SK-N-SH treated with all-trans-retinoic acid at 6 μM for 48 hours (cell line): ENCODE measurements at regions not wholly inside any gene's neighbourhood (a gene's known extent, or its start where the extent isn't known, plus 50 kb on each side); places are given as distances from the start of the nearest gene placed in this dataset.

ENCODE experiments used
- ATAC-seq: fragments of 200-7000 bp; cut with Tn5 transposase; 3 replicates; pipeline ENCODE4 v1.9.1; 2020; ENCODE audit warnings: mild to moderate bottlenecking, moderate library complexity
- ARNTL ChIP-seq: fragments of 450-650 bp; formaldehyde crosslinking; IDR thresholded peaks from 2 replicates; pipeline ENCODE4 v1.5.0; 2020; ENCODE audit warnings: low read depth, mild to moderate bottlenecking, moderate library complexity, borderline replicate concordance
- BACH2 ChIP-seq: fragments of 250-450 bp; sonication (Bioruptor Pico); IDR thresholded peaks from 2 replicates; pipeline ENCODE4 v1.9.0; 2021; ENCODE audit warnings: mild to moderate bottlenecking, borderline replicate concordance
- CREB5 ChIP-seq: fragments of 250-450 bp; sonication (Bioruptor Pico); IDR thresholded peaks from 2 replicates; pipeline ENCODE4 v1.5.1; 2020; ENCODE audit warnings: low read depth, mild to moderate bottlenecking, moderate library complexity
- CSDC2 ChIP-seq: fragments of 250-450 bp; sonication (Bioruptor Pico); IDR thresholded peaks from 2 replicates; pipeline ENCODE4 v1.5.0; 2020; ENCODE audit warnings: mild to moderate bottlenecking, moderate library complexity
- CSRNP3 ChIP-seq: fragments of 250-450 bp; sonication (Bioruptor Pico); IDR thresholded peaks from 2 replicates; pipeline ENCODE4 v1.5.1; 2021; ENCODE audit warnings: mild to moderate bottlenecking, moderate library complexity
- ESRRG ChIP-seq: fragments of 250-450 bp; sonication (Bioruptor Pico); IDR thresholded peaks from 2 replicates; pipeline ENCODE4 v1.6.1; 2021; ENCODE audit warnings: mild to moderate bottlenecking
- GLIS3 ChIP-seq: fragments of 250-450 bp; sonication (Bioruptor Pico); IDR thresholded peaks from 2 replicates; pipeline ENCODE4 v1.5.0; 2020; ENCODE audit warnings: mild to moderate bottlenecking, moderate library complexity
- OSR1 ChIP-seq: fragments of 250-450 bp; sonication (Bioruptor Pico); IDR thresholded peaks from 2 replicates; pipeline ENCODE4 v1.8.0; 2022; ENCODE audit warnings: moderate library complexity, mild to moderate bottlenecking, inconsistent platforms
- PATZ1 ChIP-seq: fragments of 250-450 bp; sonication (Bioruptor Pico); IDR thresholded peaks from 2 replicates; pipeline ENCODE4 v1.8.0; 2020; ENCODE audit warnings: mild to moderate bottlenecking, moderate library complexity, borderline replicate concordance
- PPARA ChIP-seq: fragments of 250-450 bp; sonication (Bioruptor Pico); IDR thresholded peaks from 2 replicates; pipeline ENCODE4 v1.5.0; 2020; ENCODE audit warnings: mild to moderate bottlenecking, borderline replicate concordance
- TCF4 ChIP-seq: fragments of 250-450 bp; sonication (Bioruptor Pico); IDR thresholded peaks from 2 replicates; pipeline ENCODE4 v1.8.0; 2021; ENCODE audit warnings: mild to moderate bottlenecking, moderate library complexity, borderline replicate concordance
- TSHZ2 ChIP-seq: fragments of 250-450 bp; sonication (Bioruptor Pico); IDR thresholded peaks from 2 replicates; pipeline ENCODE4 v1.5.0; 2020; ENCODE audit warnings: mild to moderate bottlenecking, moderate library complexity
- ZFP3 ChIP-seq: fragments of 250-450 bp; sonication (Bioruptor Pico); IDR thresholded peaks from 2 replicates; pipeline ENCODE4 v1.5.0; 2020; ENCODE audit warnings: mild to moderate bottlenecking, moderate library complexity
- ZFP30 ChIP-seq: fragments of 450-650 bp; formaldehyde crosslinking; IDR thresholded peaks from 2 replicates; pipeline ENCODE4 v1.5.0; 2022; ENCODE audit warnings: mild to moderate bottlenecking, moderate library complexity
- ZNF565 ChIP-seq: fragments of 450-650 bp; formaldehyde crosslinking; conservative IDR thresholded peaks from 2 replicates; pipeline ENCODE4 v1.5.0; 2020; ENCODE audit warnings: low read depth, mild to moderate bottlenecking, moderate library complexity
- ZNF70 ChIP-seq: fragments of 450-650 bp; formaldehyde crosslinking; IDR thresholded peaks from 2 replicates; pipeline ENCODE4 v1.5.0; 2020; ENCODE audit warnings: mild to moderate bottlenecking, moderate library complexity
- ZNF8 ChIP-seq: fragments of 450-650 bp; formaldehyde crosslinking; IDR thresholded peaks from 2 replicates; pipeline ENCODE4 v1.5.0; 2020; ENCODE audit warnings: mild to moderate bottlenecking, moderate library complexity

GRCh38 chr6:3536901-3537300 lies 80.1 kb upstream of the SLC22A23 start:
- TF ChIP-seq PPARA (CRISPR knock-in tag) (no peak), ARNTL (CRISPR knock-in tag) (no peak), CSDC2 (CRISPR knock-in tag) (no peak), TSHZ2 (CRISPR knock-in tag) (no peak), ZNF70 (no peak), BACH2 (CRISPR knock-in tag) (no peak), ZNF565 (no peak)

GRCh38 chr6:3535776-3536435 lies 79.1 kb upstream of the SLC22A23 start:
- ATAC-seq, result no peak
- TF ChIP-seq TCF4 (CRISPR knock-in tag), result no peak
- no peak for TF ChIP-seq PATZ1
- no peak for TF ChIP-seq TSHZ2 (CRISPR knock-in tag)
- no peak for TF ChIP-seq CSDC2 (CRISPR knock-in tag)
- TF ChIP-seq OSR1 (CRISPR knock-in tag), result no peak

More at GRCh38 chr6:3536901-3537300, 80.1 kb upstream of the SLC22A23 start:
- no peak for ATAC-seq

- no peak for ATAC-seq
Measured at GRCh38 chr6:3535033-3535775, 78.4 kb upstream of the SLC22A23 start.

GRCh38 chr6:3534599-3534998 lies 77.7 kb upstream of the SLC22A23 start:
- no peak for ATAC-seq
- no peak for TF ChIP-seq ARNTL (CRISPR knock-in tag)
- TF ChIP-seq ZFP30, result no peak
- TF ChIP-seq GLIS3, result no peak
- TF ChIP-seq ZFP3 (CRISPR knock-in tag), result no peak
- no peak for TF ChIP-seq CSDC2 (CRISPR knock-in tag)
- TF ChIP-seq PPARA (CRISPR knock-in tag), result no peak
- TF ChIP-seq PATZ1, result no peak
- TF ChIP-seq CREB5 (CRISPR knock-in tag), result no peak
- TF ChIP-seq ZNF8 (CRISPR knock-in tag), result no peak
- TF ChIP-seq CSRNP3 (CRISPR knock-in tag), result no peak
- TF ChIP-seq TSHZ2 (CRISPR knock-in tag), result no peak
- no peak for TF ChIP-seq ZNF565

More at GRCh38 chr6:3535033-3535775, 78.4 kb upstream of the SLC22A23 start:
- TF ChIP-seq ESRRG (CRISPR knock-in tag) (no peak), ZNF8 (CRISPR knock-in tag) (no peak), TCF4 (CRISPR knock-in tag) (no peak), ZFP30 (no peak)
- TF ChIP-seq, all 23 proteins: peak for 0
